ENCODE measurements at regions not wholly inside any gene's neighbourhood (a gene's known extent, or its start where the extent isn't known, plus 50 kb on each side); places are given as distances from the start of the nearest gene placed in this dataset.

DNA sequence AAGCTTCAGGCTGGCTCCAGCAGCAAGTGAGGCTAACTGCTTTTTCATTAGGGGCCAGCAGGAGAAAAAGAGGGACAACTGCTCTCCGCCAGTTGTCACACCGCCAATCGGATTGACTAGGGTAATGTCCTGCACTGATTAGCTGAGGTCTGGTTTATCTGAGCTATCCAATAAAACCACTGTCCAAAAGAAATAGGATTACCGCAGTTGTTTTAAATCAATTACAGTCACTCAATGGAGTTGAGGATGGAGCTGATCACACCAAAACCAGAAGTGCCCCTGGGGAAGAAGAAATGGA lies 351.4 kb upstream of the NPVF start:
- no peaks in the 10 kb centered on the region for H3K27me3 ChIP-seq (ENCODE audit: insufficient read depth, low read depth, severe bottlenecking)

DNA sequence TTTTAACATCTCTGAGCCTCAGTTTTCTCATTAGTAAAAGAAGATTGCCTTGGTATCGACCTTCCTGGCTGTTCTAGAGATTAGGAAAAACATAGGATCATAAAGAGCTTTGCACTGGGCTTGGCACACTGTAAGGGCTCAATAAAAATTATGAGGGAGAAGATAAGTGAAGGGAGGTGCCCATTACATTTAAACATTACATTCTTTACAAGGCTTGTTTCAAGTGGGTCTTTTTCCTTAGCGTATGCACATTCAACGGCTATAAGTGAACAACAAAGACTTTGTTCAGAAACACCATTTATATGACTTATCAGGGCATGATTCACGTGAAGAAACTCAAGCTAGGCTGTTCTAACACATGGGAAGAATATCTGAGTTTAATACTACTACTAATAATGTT lies 351.9 kb upstream of the NPVF start:
- no peak for DNase-seq
- no peaks in the 10 kb centered on the region for H3K36me3 ChIP-seq
- no peaks in the 10 kb centered on the region for H3K27me3 ChIP-seq (ENCODE audit: insufficient read depth, low read depth, severe bottlenecking)
- no peaks in the 10 kb centered on the region for H3K9me3 ChIP-seq (ENCODE audit: severe bottlenecking)
- H3K4me3 ChIP-seq (ENCODE audit: low read depth, low read length) = no peak overlapping the region
- H3K27ac ChIP-seq = no peak overlapping the region
- TF ChIP-seq CTCF (IDR thresholded peaks at IDR 0.05; ENCODE audit: low read depth, low read length) = no peak

More for the DNA sequence above, 351.4 kb upstream of the NPVF start:
- peak overlapping the region; percentile 24; the same call in 1 of the 2 replicates for H3K4me3 ChIP-seq (ENCODE audit: low read depth, low read length)
- peak; percentile 80 for DNase-seq
- H3K36me3 ChIP-seq = no peaks in the 10 kb centered on the region
- TF ChIP-seq CTCF (IDR thresholded peaks at IDR 0.05; ENCODE audit: low read depth, low read length) = no peak
- no peaks in the 10 kb centered on the region for H3K9me3 ChIP-seq (ENCODE audit: severe bottlenecking)
- peak overlapping the region; percentile 15; the same call in 1 of the 2 replicates for H3K27ac ChIP-seq

DNA sequence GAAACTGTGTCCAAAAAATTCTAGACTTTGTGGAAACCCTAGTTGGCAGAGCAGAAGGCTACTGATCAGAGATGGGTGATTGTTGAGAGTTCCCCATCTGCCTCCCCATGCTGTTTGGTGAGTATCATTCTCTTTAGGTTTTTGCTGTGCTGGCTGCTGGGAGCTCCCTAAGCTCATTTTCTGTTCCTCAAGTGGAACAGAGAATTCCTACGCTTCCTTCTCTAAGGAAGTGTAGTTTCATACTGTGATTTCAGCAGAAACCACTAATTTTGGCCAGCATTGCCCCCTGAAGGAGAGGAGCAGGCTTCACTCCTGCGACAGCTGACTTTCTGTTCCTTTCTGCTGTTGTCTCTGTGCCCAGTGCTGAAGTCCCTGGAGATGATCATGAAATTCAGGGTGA lies 355.3 kb upstream of the NPVF start:
- H3K4me3 ChIP-seq (ENCODE audit: low read depth, low read length) = no peak overlapping the region
- no peak overlapping the region for H3K27ac ChIP-seq
- no peaks in the 10 kb centered on the region for H3K27me3 ChIP-seq (ENCODE audit: insufficient read depth, low read depth, severe bottlenecking)
- H3K36me3 ChIP-seq = no peaks in the 10 kb centered on the region
- TF ChIP-seq CTCF (IDR thresholded peaks at IDR 0.05; ENCODE audit: low read depth, low read length) = no peak
- DNase-seq = no peak
- no peaks in the 10 kb centered on the region for H3K9me3 ChIP-seq (ENCODE audit: severe bottlenecking)

DNA sequence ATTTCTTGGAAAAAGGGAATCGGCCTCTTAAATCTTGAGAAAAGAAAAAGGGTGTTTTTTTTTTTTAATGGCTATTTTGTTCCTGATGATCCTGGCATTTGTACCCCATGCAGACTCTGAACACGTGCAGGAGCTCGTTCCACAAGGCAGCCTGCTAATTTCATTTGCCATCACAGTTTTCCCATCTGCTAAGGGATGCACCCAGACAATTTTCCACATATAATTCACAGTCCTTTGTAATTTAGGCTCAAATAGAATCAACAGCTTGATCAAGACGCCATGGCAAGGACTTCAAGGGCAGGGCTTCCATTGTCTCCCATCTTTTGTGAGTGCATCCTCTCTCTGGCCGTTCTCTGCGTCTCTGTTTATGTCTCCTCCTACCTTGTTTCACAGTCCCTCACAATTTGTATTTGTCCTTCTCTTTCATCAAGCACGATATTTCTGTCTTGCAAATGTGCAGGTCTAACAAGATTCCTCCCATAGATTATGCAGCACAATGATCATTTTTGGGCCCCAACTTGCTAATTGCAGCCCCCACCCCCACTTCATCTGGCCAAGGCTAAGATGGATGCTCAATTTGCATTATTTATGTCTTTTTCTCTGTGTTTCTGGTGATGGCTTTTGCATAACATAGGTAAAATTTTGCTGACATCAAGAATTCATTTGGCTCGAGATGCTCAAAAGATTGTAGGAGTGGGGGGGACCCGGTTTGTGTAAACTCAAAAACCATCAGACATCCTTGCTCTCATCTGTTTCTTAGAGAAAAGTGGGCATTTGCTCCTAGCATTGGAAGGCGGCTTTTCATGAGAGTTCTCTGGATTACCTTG lies 356.0 kb upstream of the NPVF start:
- TF ChIP-seq CTCF (IDR thresholded peaks at IDR 0.05; ENCODE audit: low read depth, low read length) = no peak
- H3K4me3 ChIP-seq (ENCODE audit: low read depth, low read length) = no peak overlapping the region
- no peaks in the 10 kb centered on the region for H3K27me3 ChIP-seq (ENCODE audit: insufficient read depth, low read depth, severe bottlenecking)
- no peaks in the 10 kb centered on the region for H3K9me3 ChIP-seq (ENCODE audit: severe bottlenecking)
- no peak overlapping the region for H3K27ac ChIP-seq
- H3K36me3 ChIP-seq = no peaks in the 10 kb centered on the region
- no peak for DNase-seq

DNA sequence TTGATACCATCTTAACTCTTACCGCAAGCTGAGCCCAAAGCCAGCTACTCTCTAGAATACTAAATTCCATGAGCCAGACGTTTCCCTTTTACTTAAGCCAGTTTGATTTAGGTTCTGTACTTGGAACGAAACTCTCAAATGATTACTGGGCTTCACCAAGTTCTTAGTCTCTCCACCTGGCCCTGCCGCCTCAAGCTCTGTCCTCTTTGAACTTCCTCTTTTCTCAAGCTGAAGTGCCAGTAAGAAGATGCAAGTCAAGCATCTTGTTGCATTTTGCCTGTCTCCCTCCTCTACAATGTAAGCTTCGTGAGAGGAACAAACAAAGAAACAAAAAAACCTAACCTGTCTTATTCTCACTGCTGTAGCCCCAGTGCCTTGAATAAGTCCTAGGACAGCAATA lies 358.2 kb upstream of the NPVF start:
- H3K27ac ChIP-seq = no peak overlapping the region
- no peak for TF ChIP-seq CTCF (IDR thresholded peaks at IDR 0.05; ENCODE audit: low read depth, low read length)
- no peaks in the 10 kb centered on the region for H3K36me3 ChIP-seq
- no peaks in the 10 kb centered on the region for H3K27me3 ChIP-seq (ENCODE audit: insufficient read depth, low read depth, severe bottlenecking)
- no peak overlapping the region for H3K4me3 ChIP-seq (ENCODE audit: low read depth, low read length)
- no peaks in the 10 kb centered on the region for H3K9me3 ChIP-seq (ENCODE audit: severe bottlenecking)
- no peak for DNase-seq

DNA sequence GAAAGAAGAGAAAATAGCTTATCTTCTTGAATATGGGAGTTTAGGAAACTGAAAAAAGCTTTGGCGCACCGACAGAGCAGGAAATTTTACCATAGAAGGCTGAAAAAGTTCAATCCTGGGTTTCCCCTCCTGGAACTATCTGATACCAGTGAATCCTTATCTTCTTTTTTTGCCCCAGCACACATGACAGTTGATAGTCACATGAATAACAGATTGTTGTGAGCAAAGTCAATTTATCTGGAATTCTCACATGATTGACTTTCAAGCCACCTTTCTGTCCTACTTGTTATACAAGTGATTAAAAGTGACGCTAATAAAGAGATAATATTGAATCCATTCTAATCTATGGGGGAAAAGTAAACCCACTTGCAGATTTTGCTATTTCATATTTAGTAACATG lies 365.8 kb upstream of the NPVF start:
- no peaks in the 10 kb centered on the region for H3K27me3 ChIP-seq (ENCODE audit: insufficient read depth, low read depth, severe bottlenecking)
- no peaks in the 10 kb centered on the region for H3K36me3 ChIP-seq
- no peaks in the 10 kb centered on the region for H3K9me3 ChIP-seq (ENCODE audit: severe bottlenecking)
- H3K4me3 ChIP-seq (ENCODE audit: low read depth, low read length) = no peak overlapping the region
- no peak for TF ChIP-seq CTCF (IDR thresholded peaks at IDR 0.05; ENCODE audit: low read depth, low read length)
- no peak for DNase-seq
- H3K27ac ChIP-seq = no peak overlapping the region

Data from WERI-Rb-1 (cell line).